Transverse colon (tissue), 4 donors: ENCODE measurements at regions not wholly inside any gene's neighbourhood (a gene's known extent, or its start where the extent isn't known, plus 50 kb on each side); places are given as distances from the start of the nearest gene placed in this dataset.

Experiments used
- DNase-seq: peaks from one replicate; pipeline ENCODE4 v3.0.0-alpha.2; 2019
- H3K27ac ChIP-seq, 4 donors: fragments of 200-600 bp; sonication (generic); 2 replicates each; pipeline ENCODE4 v1.5.1; 2016 to 2018; ENCODE audit warnings: inconsistent platforms in 4 of 4
- H3K27me3 ChIP-seq: fragments of 200-600 bp; sonication (generic); 2 replicates; pipeline ENCODE4 v1.5.1; 2017; ENCODE audit warnings: inconsistent platforms
- H3K36me3 ChIP-seq, 4 donors: fragments of 200-600 bp; sonication (generic); 2 replicates each; pipeline ENCODE4 v1.5.1; 2017 to 2019; ENCODE audit warnings: inconsistent platforms in 4 of 4
- H3K4me1 ChIP-seq, 4 donors: fragments of 200-600 bp; sonication (generic); 2 replicates each; pipeline ENCODE4 v1.5.1; 2017 to 2020; ENCODE audit warnings: inconsistent platforms in 4 of 4
- H3K4me3 ChIP-seq, 4 donors: fragments of 200-600 bp; sonication (generic); 1 replicate in 1 of 4; 2 replicates in 3 of 4; pipeline versions ENCODE4 v1.5.1 to v1.6.1; 2017 to 2019; ENCODE audit warnings: inconsistent platforms in 4 of 4
- H3K9me3 ChIP-seq, 2 donors: fragments of 200-600 bp; sonication (generic); 2 replicates each; pipeline ENCODE4 v1.5.1; 2017 to 2019; ENCODE audit warnings: inconsistent platforms in 2 of 2
- CTCF ChIP-seq, 5 experiments: fragments of 200-600 bp in 3 of 5; fragments of 450-650 bp in 2 of 5; sonication (generic) in 3 of 5; IDR thresholded peaks; 1 replicate in 2 of 5; 2 replicates in 3 of 5; pipeline ENCODE4 v1.5.1; 2016 to 2017; ENCODE audit warnings: antibody characterized with exemption in 5 of 5, inconsistent platforms in 3 of 5, mild to moderate bottlenecking in 2 of 5, moderate library complexity in 1 of 5
- EP300 ChIP-seq: sonication (generic); formaldehyde crosslinking; IDR thresholded peaks from one replicate; pipeline ENCODE4 v1.6.1; 2017; ENCODE audit warnings: antibody characterized with exemption, low read depth
- POLR2A ChIP-seq: fragments of 450-650 bp; IDR thresholded peaks from one replicate; pipeline ENCODE4 v1.6.1; 2016; ENCODE audit warnings: antibody characterized with exemption, mild to moderate bottlenecking, moderate library complexity
- POLR2AphosphoS5 ChIP-seq, 3 donors: sonication (generic); formaldehyde crosslinking; IDR thresholded peaks; one replicate each; pipeline ENCODE4 v1.6.1; 2016; ENCODE audit warnings: antibody characterized with exemption in 3 of 3
- WGBS, 2 donors: methylation state at CpG; one replicate each; pipeline ENCODE4 v1.1.5; 2018; ENCODE audit warnings: low coverage in 1 of 2; 5-methylcytosine and 5-hydroxymethylcytosine counted together
- in situ Hi-C, 4 donors: fragments of 200-750 bp; cut with MboI; loops; one replicate each; pipeline versions ENCODE4 v1.15.0 to v1.15.1; 2017; ENCODE audit warnings: low sequenced_read_pairs in 3 of 4, low pct_ligation_motif_present in 1 of 4, low pct_unique_long_range_greater_than_20kb in 1 of 4
- intact Hi-C: fragments of 100-400 bp; cut with DNase I; formaldehyde crosslinking; loops from one replicate; pipeline ENCODE4 v1.15.1; 2023; ENCODE audit warnings: low total_unique reads

DNA sequence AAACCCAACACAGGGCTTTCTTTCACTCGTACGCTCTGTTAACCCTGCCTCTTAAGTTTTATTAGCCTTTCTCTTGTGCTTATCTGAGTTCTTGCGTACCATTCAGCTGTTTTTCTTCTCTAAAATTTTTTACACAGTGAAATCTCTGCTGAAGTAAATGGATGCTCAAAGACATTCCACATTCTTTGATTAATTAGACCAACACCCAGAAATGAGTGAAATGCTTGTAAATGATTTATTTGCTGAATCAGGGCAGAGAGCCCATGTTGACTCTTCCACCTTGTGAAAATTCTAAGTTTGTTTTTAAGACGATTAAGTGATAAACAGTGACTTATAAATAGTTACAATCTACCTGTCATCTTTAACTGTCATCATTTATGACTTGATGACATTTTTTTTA lies 156.7 kb downstream of the ACTL8 start:
- TF ChIP-seq EP300 = no peak
- no peak for TF ChIP-seq CTCF (IDR thresholded peaks at IDR 0.05)
- TF ChIP-seq POLR2A = no peak
- no peak for TF ChIP-seq POLR2AphosphoS5 (IDR thresholded peaks at IDR 0.05)
- intact Hi-C loops (no loop called here), in situ Hi-C loops (loop anchor here in 1 of 4 donors (25.0 kb wide), 1 partner anchor 676 kb away; no protein-coding TSS in a partner anchor)
- 0 to 30% methylated on average over 3 to 4 of the region's 4 CpGs for WGBS, 2 donors
- H3K4me1 ChIP-seq = no peaks in the 10 kb centered on the region
- no peak overlapping the region for H3K4me3 ChIP-seq
- no peaks in the 10 kb centered on the region for H3K9me3 ChIP-seq
- no peak overlapping the region for H3K27ac ChIP-seq
- no peak for DNase-seq
- no peaks in the 10 kb centered on the region for H3K36me3 ChIP-seq
- peaks cover 87% of the 10 kb centered on the region for H3K27me3 ChIP-seq

GRCh38 chr1:17912491-17912890 lies 157.4 kb downstream of the ACTL8 start:
- no peak overlapping the region for H3K4me3 ChIP-seq
- in situ Hi-C loops = loop anchor here in 1 of 4 donors (25.0 kb wide), 1 partner anchor 675 kb away; no protein-coding TSS in a partner anchor
- H3K36me3 ChIP-seq = no peaks in the 10 kb centered on the region
- no peaks in the 10 kb centered on the region for H3K9me3 ChIP-seq
- WGBS, 2 donors = 49 to 60% methylated on average over 4 to 7 of the region's 7 CpGs
- intact Hi-C loops = no loop called here
- no peak for TF ChIP-seq EP300
- TF ChIP-seq POLR2AphosphoS5 (IDR thresholded peaks at IDR 0.05) = no peak
- no peak for TF ChIP-seq CTCF (IDR thresholded peaks at IDR 0.05)
- TF ChIP-seq POLR2A = no peak
- no peak for DNase-seq
- peaks cover 88% of the 10 kb centered on the region for H3K27me3 ChIP-seq
- H3K27ac ChIP-seq = no peak overlapping the region
- H3K4me1 ChIP-seq = no peaks in the 10 kb centered on the region

DNA sequence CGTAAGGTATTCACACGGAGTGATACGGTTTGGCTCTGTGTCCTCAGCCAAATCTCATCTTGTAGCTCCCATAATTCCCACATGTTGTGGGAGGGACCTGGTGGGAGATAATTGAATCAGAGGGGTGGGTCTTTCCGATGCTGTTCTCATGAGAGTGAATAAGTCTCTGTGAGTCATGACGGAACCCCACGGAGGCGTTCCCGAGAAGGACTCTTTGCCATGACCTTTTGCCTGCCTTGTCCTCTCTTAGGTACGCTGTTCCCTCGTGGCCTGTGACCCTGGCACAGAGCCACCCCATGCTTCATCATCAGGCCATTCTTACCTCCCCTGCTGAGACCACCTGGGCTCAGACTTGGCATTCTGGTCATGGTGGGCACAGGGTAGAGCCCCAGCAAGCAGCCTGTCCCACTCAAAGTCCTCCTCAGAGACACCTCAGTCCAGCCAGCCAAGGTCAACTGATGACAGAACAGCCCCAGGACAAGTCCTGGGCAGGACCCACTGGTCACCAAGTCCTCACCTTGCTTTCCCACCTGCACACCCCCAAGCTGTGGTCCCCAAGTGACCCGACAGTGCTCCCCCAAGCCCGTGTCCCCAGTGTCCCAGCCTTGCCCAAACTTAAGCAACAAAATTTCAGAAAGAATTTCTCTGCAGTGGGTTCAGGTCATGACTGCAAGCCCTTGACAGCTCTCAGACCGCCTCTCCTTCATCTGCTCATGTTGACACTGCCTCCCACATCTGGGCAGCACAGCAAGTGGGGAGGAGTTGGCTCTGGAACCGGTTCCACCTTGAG lies 158.4 kb downstream of the ACTL8 start:
- Histone ChIP-seq H3K9me3 (no peaks in the 10 kb centered on the region), H3K4me1 (no peaks in the 10 kb centered on the region), H3K4me3 (no peak overlapping the region), H3K27me3 (peaks cover 86% of the 10 kb centered on the region), H3K27ac (no peak overlapping the region), H3K36me3 (no peaks in the 10 kb centered on the region)
- no peak for DNase-seq
- intact Hi-C loops (no loop called here), in situ Hi-C loops (loop anchor here in 1 of 4 donors (25.0 kb wide), 1 partner anchor 674 kb away; no protein-coding TSS in a partner anchor)
- TF ChIP-seq POLR2AphosphoS5 (IDR thresholded peaks at IDR 0.05) (no peak), EP300 (no peak), POLR2A (no peak), CTCF (IDR thresholded peaks at IDR 0.05) (no peak)
- 69 to 75% methylated on average over 3 to 14 of the region's 14 CpGs for WGBS, 2 donors

DNA sequence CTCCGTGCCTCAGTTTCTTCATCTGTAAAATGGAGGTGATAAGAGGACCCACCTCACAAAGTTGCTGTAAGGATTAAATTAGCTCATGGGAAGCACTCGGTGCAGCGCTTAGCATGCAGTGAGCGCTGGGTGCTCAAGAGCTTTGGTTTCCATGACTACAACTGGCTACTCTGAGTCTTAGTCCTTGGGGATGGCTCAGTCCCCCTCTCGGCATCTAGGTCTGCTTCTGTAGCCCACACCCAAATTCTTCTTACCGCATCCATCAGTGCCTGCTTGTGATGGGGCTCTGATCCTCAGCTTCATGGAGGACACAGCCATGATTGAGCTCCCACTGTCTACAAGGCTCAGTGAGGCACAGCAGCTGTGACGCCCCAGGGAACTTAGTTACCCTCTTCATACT lies 159.0 kb downstream of the ACTL8 start:
- in situ Hi-C loops (loop anchor here in 1 of 4 donors (25.0 kb wide), 1 partner anchor 673 kb away; no protein-coding TSS in a partner anchor), intact Hi-C loops (no loop called here)
- 60% methylated on average over 7 of the region's 7 CpGs; no CpG with 5 or more reads in 1 of the 2 donors for WGBS, 2 donors
- Histone ChIP-seq H3K27me3 (peaks cover 84% of the 10 kb centered on the region), H3K4me1 (no peaks in the 10 kb centered on the region), H3K9me3 (no peaks in the 10 kb centered on the region), H3K27ac (no peak overlapping the region), H3K4me3 (no peak overlapping the region), H3K36me3 (no peaks in the 10 kb centered on the region)
- no peak for TF ChIP-seq CTCF (IDR thresholded peaks at IDR 0.05)
- TF ChIP-seq POLR2AphosphoS5 (IDR thresholded peaks at IDR 0.05) = no peak
- TF ChIP-seq POLR2A = no peak
- no peak for TF ChIP-seq EP300
- no peak for DNase-seq
